ENCODE measurements at regions not wholly inside any gene's neighbourhood (a gene's known extent, or its start where the extent isn't known, plus 50 kb on each side); places are given as distances from the start of the nearest gene placed in this dataset.

DNA sequence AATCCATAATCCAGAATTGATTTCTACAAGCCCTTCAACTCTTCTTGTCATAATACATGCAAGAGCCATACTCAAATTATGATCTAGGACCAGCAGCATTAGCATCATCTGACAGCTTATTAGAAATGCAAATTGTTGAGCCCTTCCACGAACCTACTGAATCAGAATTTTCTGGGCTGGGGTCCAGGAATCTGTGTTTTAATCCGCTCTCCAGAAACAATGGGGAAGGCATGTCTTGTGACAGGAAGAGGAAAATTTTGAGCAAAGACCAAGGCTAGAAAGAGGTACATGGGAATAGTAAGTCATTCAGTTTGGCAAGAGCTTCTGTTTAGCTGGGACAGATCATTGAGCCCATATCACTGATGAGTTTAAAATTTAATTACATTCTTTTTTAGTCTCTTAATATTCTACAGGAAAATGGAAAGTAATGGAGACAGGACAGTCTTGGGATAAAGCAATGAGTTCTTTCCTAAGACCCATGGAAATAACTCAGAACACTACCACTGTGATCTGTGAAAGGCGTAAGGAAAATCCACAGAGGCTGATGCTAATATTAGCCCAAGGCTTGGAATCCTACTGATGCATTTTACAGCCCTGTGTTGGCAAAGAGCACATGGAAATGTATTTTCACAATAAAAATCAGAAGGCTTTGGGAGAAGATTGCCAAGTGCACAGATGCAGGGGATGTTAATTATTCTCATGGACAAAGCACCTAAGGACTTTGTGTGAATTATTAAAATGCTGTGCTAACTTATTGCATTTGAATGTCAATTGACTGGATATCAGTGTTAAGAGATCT, 73.7 kb upstream of the STK32A start:
- H3K4me3 ChIP-seq (ENCODE audit: low read depth, low read length): no peak overlapping the region
- DNase-seq (ENCODE audit: low read depth): no peak
- TF ChIP-seq, protein P1, sequence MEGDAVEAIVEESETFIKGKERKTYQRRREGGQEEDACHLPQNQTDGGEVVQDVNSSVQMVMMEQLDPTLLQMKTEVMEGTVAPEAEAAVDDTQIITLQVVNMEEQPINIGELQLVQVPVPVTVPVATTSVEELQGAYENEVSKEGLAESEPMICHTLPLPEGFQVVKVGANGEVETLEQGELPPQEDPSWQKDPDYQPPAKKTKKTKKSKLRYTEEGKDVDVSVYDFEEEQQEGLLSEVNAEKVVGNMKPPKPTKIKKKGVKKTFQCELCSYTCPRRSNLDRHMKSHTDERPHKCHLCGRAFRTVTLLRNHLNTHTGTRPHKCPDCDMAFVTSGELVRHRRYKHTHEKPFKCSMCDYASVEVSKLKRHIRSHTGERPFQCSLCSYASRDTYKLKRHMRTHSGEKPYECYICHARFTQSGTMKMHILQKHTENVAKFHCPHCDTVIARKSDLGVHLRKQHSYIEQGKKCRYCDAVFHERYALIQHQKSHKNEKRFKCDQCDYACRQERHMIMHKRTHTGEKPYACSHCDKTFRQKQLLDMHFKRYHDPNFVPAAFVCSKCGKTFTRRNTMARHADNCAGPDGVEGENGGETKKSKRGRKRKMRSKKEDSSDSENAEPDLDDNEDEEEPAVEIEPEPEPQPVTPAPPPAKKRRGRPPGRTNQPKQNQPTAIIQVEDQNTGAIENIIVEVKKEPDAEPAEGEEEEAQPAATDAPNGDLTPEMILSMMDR (IDR thresholded peaks at IDR 0.05; ENCODE audit: insufficient read depth, low read depth, low read length, missing control alignments): no peak

DNA sequence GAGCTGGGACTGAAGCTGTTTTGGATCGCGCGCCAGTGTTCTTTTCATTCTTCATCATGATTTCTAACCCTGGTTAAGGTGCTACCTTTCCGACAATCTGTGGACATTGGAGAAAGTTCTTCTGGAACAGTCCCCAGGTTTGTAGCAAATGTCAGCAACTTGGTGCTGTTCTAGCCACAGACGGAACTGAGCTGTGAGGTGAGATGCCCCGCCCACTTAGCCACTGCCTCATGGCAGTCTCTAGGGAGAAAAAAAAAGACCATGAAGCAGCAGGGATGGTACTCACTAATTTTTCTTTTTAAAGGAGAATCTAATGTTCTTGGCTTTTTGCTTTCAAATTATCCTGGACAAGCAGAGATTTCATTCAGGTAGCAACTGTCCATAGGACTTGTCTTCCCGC, 72.1 kb upstream of the STK32A start:
- no peak for DNase-seq (ENCODE audit: low read depth)
- no peak overlapping the region for H3K4me3 ChIP-seq (ENCODE audit: low read depth, low read length)
- TF ChIP-seq, protein P1 (IDR thresholded peaks at IDR 0.05; ENCODE audit: insufficient read depth, low read depth, low read length, missing control alignments): no peak

DNA sequence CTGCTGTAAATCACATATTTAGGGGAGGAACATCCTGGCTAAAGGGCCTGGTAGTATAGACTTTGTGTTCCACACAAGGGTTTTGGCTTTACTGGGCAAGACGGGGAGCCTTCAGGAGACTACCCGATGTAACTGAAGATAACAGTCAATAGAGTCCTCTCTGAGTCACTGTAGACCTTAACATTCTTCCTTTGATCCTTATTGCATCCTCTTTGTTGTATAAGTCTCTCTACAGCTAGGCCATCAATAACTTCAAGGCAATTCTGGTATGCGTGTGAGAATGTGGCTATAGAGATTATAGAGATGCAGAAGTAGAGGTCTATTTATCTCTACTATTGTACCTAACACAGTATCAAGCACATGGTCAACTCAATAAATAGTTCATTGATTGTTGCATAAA, 67.3 kb upstream of the STK32A start:
- no peak overlapping the region for H3K4me3 ChIP-seq (ENCODE audit: low read depth, low read length)
- no peak for DNase-seq (ENCODE audit: low read depth)
- TF ChIP-seq, protein P1 (IDR thresholded peaks at IDR 0.05; ENCODE audit: insufficient read depth, low read depth, low read length, missing control alignments): no peak

DNA sequence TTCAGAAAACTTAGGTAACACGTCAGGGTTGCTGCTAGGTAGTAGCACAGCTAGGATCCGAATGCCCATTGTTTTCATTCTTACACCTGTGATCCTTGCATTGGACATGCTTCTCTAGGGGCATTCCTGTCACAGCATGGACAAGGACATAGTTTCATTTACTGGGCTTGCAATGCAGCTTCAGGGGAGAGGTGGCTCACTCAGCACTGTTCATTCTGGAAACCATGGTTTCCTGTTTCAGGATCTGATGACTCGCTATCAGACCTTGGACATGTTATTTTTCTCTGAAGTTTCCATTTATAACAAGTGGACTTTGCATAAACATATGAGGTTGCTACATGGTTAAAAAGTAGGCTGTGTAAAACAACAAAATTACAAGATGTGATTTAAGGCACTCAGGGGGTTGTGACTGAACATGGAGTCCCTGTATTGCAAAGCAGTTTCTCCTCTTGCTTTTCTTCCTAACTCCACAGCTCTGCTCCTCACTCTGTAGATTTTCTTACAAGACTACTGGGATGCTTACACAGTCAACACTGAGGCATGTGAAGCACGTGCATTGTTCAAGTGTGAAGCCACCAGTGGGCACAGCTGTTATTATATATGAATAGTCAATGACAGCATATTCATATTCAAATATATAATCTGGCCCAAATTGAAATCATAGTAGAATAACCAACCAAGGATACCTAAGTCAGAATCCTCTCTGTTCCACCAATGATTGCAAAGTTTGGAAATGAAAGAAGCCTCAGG, 66.1 kb upstream of the STK32A start:
- TF ChIP-seq, protein P1 (IDR thresholded peaks at IDR 0.05; ENCODE audit: insufficient read depth, low read depth, low read length, missing control alignments): no peak
- DNase-seq (ENCODE audit: low read depth): no peak
- H3K4me3 ChIP-seq (ENCODE audit: low read depth, low read length): no peak overlapping the region

DNA sequence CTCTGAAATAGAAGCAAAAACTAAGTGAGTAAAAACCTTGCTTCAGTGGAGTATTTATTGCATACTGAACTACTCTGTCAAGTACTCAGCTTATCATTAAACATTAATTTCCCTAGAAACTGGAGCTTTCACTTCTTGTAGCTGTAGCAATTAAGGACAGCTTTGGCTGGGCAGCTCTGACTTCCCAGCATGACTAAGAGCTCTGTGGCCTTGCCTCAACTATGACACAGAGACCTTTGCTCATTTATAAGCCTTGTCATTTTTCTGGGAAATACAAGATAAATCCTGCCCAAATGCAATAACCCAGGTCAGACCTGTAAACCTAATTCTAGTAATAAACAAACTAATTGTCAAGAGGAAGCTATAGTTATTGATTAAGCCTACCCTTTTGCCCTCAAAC, 65.4 kb upstream of the STK32A start:
- no peak overlapping the region for H3K4me3 ChIP-seq (ENCODE audit: low read depth, low read length)
- DNase-seq (ENCODE audit: low read depth): no peak
- TF ChIP-seq, protein P1 (IDR thresholded peaks at IDR 0.05; ENCODE audit: insufficient read depth, low read depth, low read length, missing control alignments): no peak

DNA sequence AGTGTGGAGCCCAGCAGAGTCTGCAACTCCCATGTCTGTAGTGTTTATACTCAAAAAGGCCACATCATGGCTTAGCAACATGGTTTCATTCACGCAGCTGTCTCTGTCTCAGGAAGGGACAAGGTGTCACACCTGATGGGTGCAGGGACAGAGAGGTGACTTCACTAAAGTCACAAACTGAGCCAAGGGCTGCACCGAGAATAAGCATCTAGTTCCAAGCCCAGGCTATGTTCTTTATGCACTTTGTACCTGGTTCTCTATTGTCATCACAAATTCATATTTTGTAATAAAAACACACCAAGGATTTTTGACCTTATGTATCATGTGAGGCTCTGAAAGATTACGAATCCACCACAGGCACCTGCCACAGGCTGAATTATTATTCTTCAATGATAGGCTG, 64.9 kb upstream of the STK32A start:
- TF ChIP-seq, protein P1 (IDR thresholded peaks at IDR 0.05; ENCODE audit: insufficient read depth, low read depth, low read length, missing control alignments): no peak
- no peak for DNase-seq (ENCODE audit: low read depth)
- no peak overlapping the region for H3K4me3 ChIP-seq (ENCODE audit: low read depth, low read length)

Measured in GM12865 (cell line).